Right atrium auricular region (tissue), 2 donors: ENCODE measurements at regions not wholly inside any gene's neighbourhood (a gene's known extent, or its start where the extent isn't known, plus 50 kb on each side); places are given as distances from the start of the nearest gene placed in this dataset.
A peak's percentile ranks its signal among the peaks of the same experiment; 100 is the strongest.

Experiments
- DNase-seq: peaks from one replicate; pipeline ENCODE4 v3.0.0-alpha.2; 2019; ENCODE audit warnings: low spot score
- H3K27ac ChIP-seq, 2 donors: fragments of 200-600 bp; sonication (generic); 1 replicate in 1 of 2; 2 replicates in 1 of 2; pipeline ENCODE4 v1.5.1; 2016 to 2019
- H3K27me3 ChIP-seq, 2 donors: fragments of 200-600 bp; sonication (generic); one replicate each; pipeline versions ENCODE4 v1.5.1 to v1.6.0; 2017 to 2019
- H3K36me3 ChIP-seq: fragments of 200-600 bp; sonication (generic); one replicate; pipeline ENCODE4 v1.5.1; 2016
- H3K4me1 ChIP-seq, 2 donors: fragments of 200-600 bp; sonication (generic); one replicate each; pipeline versions ENCODE4 v1.5.1 to v1.6.0; 2017 to 2019
- H3K4me3 ChIP-seq, 2 donors: fragments of 200-600 bp; sonication (generic); 1 replicate in 1 of 2; 2 replicates in 1 of 2; pipeline ENCODE4 v1.5.1; 2017 to 2019; ENCODE audit warnings: mild to moderate bottlenecking in 1 of 2, moderate library complexity in 1 of 2
- H3K9me3 ChIP-seq, 2 donors: fragments of 200-600 bp; sonication (generic); one replicate each; pipeline ENCODE4 v1.5.1; 2019
- TF ChIP-seq, protein P1 (sequence below), 2 donors: fragments of 200-600 bp; sonication (generic); IDR thresholded peaks; one replicate each; pipeline ENCODE4 v1.5.1; 2019; ENCODE audit warnings: antibody characterized with exemption in 2 of 2

DNA sequence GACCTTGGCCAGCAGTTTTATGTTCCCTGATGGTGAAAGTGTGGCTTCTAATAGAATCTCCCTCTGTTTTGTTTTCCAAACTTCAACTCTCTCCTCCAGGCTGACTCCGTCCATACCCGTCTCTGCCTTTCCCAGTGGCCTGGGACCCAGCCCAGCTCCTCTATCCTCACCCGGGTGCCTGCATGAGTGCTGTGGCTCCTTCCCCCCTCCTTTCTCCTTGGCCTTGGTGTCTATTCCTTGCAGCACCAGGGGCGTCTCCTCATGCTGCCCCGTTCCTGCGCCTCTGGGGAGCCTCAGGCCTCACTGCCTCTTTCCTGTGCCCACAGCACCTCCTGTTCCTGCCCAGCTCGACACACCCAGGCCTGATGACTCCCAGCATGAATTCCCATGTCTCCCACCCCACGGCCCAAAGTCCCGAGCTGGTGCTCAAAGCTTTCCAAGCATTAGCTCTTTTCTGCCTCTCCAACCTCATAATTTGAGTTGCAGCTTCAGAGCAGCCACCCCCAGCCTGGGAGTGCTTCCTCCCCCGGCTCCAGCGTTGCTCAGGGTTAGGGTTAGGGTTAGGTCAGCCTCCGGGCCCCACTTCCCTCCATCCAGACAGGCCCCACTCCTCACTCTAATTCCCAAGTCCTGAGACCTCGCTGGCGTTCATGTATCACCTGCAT, 56.3 kb upstream of the AFDN start:
- no peak overlapping the region for H3K4me3 ChIP-seq
- H3K36me3 ChIP-seq: no peaks in the 10 kb centered on the region
- no peaks in the 10 kb centered on the region for H3K9me3 ChIP-seq
- H3K27ac ChIP-seq: no peak overlapping the region
- no peaks in the 10 kb centered on the region for H3K27me3 ChIP-seq
- TF ChIP-seq, protein P1, sequence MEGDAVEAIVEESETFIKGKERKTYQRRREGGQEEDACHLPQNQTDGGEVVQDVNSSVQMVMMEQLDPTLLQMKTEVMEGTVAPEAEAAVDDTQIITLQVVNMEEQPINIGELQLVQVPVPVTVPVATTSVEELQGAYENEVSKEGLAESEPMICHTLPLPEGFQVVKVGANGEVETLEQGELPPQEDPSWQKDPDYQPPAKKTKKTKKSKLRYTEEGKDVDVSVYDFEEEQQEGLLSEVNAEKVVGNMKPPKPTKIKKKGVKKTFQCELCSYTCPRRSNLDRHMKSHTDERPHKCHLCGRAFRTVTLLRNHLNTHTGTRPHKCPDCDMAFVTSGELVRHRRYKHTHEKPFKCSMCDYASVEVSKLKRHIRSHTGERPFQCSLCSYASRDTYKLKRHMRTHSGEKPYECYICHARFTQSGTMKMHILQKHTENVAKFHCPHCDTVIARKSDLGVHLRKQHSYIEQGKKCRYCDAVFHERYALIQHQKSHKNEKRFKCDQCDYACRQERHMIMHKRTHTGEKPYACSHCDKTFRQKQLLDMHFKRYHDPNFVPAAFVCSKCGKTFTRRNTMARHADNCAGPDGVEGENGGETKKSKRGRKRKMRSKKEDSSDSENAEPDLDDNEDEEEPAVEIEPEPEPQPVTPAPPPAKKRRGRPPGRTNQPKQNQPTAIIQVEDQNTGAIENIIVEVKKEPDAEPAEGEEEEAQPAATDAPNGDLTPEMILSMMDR (IDR thresholded peaks at IDR 0.05): no peak
- DNase-seq: no peak
- H3K4me1 ChIP-seq: no peaks in the 10 kb centered on the region

DNA sequence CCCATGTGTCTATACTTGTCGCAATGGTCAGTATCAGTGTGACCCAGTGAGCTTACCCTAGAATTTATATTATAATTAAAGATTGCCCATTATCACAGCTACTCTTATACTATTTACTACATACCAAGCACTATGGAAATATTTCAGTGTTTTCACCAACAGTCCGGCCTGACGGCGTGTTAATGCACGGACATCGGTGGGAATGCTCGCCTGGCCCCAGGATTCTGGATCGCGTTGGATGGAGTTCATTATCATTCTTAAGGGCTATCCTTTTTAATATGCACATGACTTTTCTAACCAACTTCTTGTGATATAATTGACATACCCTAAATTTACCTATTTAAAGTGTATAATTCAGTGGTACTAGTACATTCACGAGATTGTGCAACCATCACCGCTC, 51.8 kb upstream of the AFDN start:
- Histone ChIP-seq H3K27ac (no peak overlapping the region), H3K36me3 (no peaks in the 10 kb centered on the region), H3K4me1 (peaks cover 0 to 5% of the 10 kb centered on the region in 2 donors), H3K9me3 (no peaks in the 10 kb centered on the region), H3K27me3 (no peaks in the 10 kb centered on the region), H3K4me3 (no peak overlapping the region)
- TF ChIP-seq, protein P1 (IDR thresholded peaks at IDR 0.05): no peak
- no peak for DNase-seq

DNA sequence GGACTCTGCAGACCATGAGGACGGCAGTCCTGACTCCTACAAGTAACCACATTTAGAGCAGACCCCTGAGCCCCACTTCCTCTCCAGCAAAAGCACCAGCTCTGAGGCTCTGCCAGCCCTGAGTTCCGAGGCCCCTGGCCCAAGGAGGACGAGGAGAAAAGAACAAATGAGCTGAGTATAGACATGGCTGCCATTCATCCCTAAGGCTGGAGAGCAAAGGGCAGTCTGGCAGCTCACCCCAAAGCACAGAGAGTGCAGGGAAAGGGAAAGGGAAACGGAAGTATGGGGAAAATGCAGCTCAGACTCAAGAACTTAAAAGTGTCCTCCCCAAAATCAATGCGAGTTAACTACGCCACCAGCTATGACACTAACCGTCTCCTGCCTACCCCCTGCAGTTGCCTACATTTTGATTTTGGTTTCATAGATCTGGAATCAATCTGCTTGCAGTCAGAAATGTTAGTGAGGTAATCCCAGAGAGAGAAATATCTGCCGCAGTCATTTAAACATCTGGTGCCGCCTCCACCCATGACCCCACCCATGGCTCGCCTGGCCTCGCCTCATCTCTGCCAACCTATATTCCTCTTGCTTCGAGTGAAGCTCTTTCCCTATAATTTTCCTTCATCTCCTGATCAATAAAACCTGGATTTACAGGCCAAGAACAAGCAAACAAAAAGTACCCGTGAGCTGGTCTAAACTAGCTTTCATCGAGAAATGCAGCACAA, 49.6 kb upstream of the AFDN start:
- Histone ChIP-seq H3K4me3 (no peak overlapping the region), H3K27ac (peak overlapping the region; percentile 51 to 70), H3K27me3 (no peaks in the 10 kb centered on the region), H3K9me3 (no peaks in the 10 kb centered on the region), H3K36me3 (no peaks in the 10 kb centered on the region), H3K4me1 (peaks cover 0 to 5% of the 10 kb centered on the region in 2 donors)
- no peak for DNase-seq
- TF ChIP-seq, protein P1 (IDR thresholded peaks at IDR 0.05): no peak
